Choroid plexus epithelial cell (primary cell): ENCODE measurements at regions not wholly inside any gene's neighbourhood (a gene's known extent, or its start where the extent isn't known, plus 50 kb on each side); places are given as distances from the start of the nearest gene placed in this dataset.

Experiments used
- DNase-seq: peaks from one replicate; pipeline ENCODE4 v3.0.0-alpha.2; 2010; ENCODE audit warnings: low read depth
- H3K4me3 ChIP-seq: 2 replicates; pipeline ENCODE4 v1.5.1; 2011; ENCODE audit warnings: low read depth, mild to moderate bottlenecking, control low read depth, low read length, moderate library complexity
- CTCF ChIP-seq: conservative IDR thresholded peaks from 2 replicates; pipeline ENCODE4 v1.5.1; 2011; ENCODE audit warnings: low read depth, mild to moderate bottlenecking, control low read depth, inconsistent platforms, low read length, moderate library complexity

- DNase-seq = no peak
- H3K4me3 ChIP-seq = no peak overlapping the region
- TF ChIP-seq CTCF = no peak
Measured at GRCh38 chr1:36570006-36570405, 87.3 kb upstream of the CSF3R start.

GRCh38 chr1:36567601-36568341 lies 85.1 kb upstream of the CSF3R start:
- DNase-seq = no peak
- H3K4me3 ChIP-seq = no peak overlapping the region
- no peak for TF ChIP-seq CTCF

- H3K4me3 ChIP-seq = no peak overlapping the region
- TF ChIP-seq CTCF = no peak
- DNase-seq = no peak
Measured at GRCh38 chr1:36565576-36566501, 83.1 kb upstream of the CSF3R start.

- DNase-seq = no peak
- TF ChIP-seq CTCF = no peak
- no peak overlapping the region for H3K4me3 ChIP-seq
Measured at GRCh38 chr1:36562181-36562685, 79.5 kb upstream of the CSF3R start.

- no peak for TF ChIP-seq CTCF
- H3K4me3 ChIP-seq = no peak overlapping the region
- DNase-seq = no peak
Measured at GRCh38 chr1:36561361-36561724, 78.6 kb upstream of the CSF3R start.

GRCh38 chr1:36560621-36561360 lies 78.1 kb upstream of the CSF3R start:
- no peak overlapping the region for H3K4me3 ChIP-seq
- TF ChIP-seq CTCF = no peak
- DNase-seq = no peak
